H1 (cell line): ENCODE measurements at regions not wholly inside any gene's neighbourhood (a gene's known extent, or its start where the extent isn't known, plus 50 kb on each side); places are given as distances from the start of the nearest gene placed in this dataset.

Experiments used
- CTCF ChIA-PET: fragments of 300-600 bp; sonication (Branson Sonifier 250); formaldehyde crosslinking; loops from one replicate; lab custom pipeline; 2021; ENCODE audit not compliant: partially characterized antibody; lab: Charles Lee
- POLR2A ChIA-PET: fragments of 300-600 bp; sonication (Branson Sonifier 250); formaldehyde crosslinking; loops from one replicate; lab custom pipeline; 2021; ENCODE audit warnings: inconsistent platforms; ENCODE audit not compliant: partially characterized antibody; lab: Charles Lee
- DNase-seq, 2 experiments: peaks; one replicate each; pipeline versions ENCODE4 v3.0.0 to v3.0.0-alpha.2; 2010 to 2022; ENCODE audit warnings: low spot score in 2 of 2, low read depth in 1 of 2, mixed read lengths in 1 of 2
- FAIRE-seq: peaks from 2 replicates; lab custom pipeline; 2011; peaks lifted over from hg19 to GRCh38; lab: Jason Lieb, UNC
- H2AFZ ChIP-seq: 2 replicates; pipeline ENCODE4 v1.8.1; 2012; ENCODE audit warnings: low read length, inconsistent platforms
- H2AK5ac ChIP-seq: 2 replicates; pipeline ENCODE4 v1.6.1; 2013; ENCODE audit warnings: low read depth, low read length
- H2BK120ac ChIP-seq: replicated peaks from 2 replicates; pipeline ENCODE3; 2013; ENCODE audit warnings: low read depth, low read length, inconsistent platforms
- H2BK12ac ChIP-seq: 2 replicates; pipeline ENCODE4 v1.6.1; 2013; ENCODE audit warnings: low read depth, low read length
- H2BK15ac ChIP-seq: 2 replicates; pipeline ENCODE4 v1.6.1; 2013; ENCODE audit warnings: low read length
- H2BK20ac ChIP-seq: 2 replicates; pipeline ENCODE4 v1.6.1; 2013; ENCODE audit warnings: low read length
- H2BK5ac ChIP-seq: 2 replicates; pipeline ENCODE4 v1.6.1; 2013; ENCODE audit warnings: low read depth, low read length
- H3K14ac ChIP-seq: 2 replicates; pipeline ENCODE4 v1.6.1; 2013; ENCODE audit warnings: inconsistent platforms; ENCODE audit not compliant: insufficient read length
- H3K18ac ChIP-seq: 2 replicates; pipeline ENCODE4 v1.6.1; 2013; ENCODE audit warnings: low read length; ENCODE audit errors: extremely low read depth
- H3K23ac ChIP-seq: 2 replicates; pipeline ENCODE4 v1.6.1; 2013; ENCODE audit warnings: inconsistent platforms; ENCODE audit not compliant: insufficient read length
- H3K23me2 ChIP-seq: 2 replicates; pipeline ENCODE4 v1.6.1; 2013; ENCODE audit warnings: low read depth, low read length
- H3K27ac ChIP-seq: 2 replicates; pipeline ENCODE4 v1.6.1; 2011; ENCODE audit warnings: low read depth, low read length, inconsistent platforms
- H3K27me3 ChIP-seq, 4 experiments: replicated peaks in 1 of 4; 1 replicate in 1 of 4; 2 replicates in 3 of 4; pipeline versions ENCODE4 v1.6.1 to v1.8.1; 2011 to 2013; ENCODE audit warnings: low read length in 3 of 4, mild to moderate bottlenecking in 3 of 4, inconsistent platforms in 2 of 4, mixed read lengths in 2 of 4, moderate library complexity in 1 of 4; ENCODE audit not compliant: control insufficient read depth in 3 of 4, insufficient read depth in 3 of 4; ENCODE audit errors: extremely low read depth in 1 of 4
- H3K36me3 ChIP-seq, 4 experiments: 2 replicates each; pipeline versions ENCODE4 v1.6.1 to v1.8.1; 2011 to 2013; ENCODE audit warnings: mild to moderate bottlenecking in 4 of 4, low read length in 3 of 4, moderate library complexity in 2 of 4, control low read depth in 1 of 4, inconsistent platforms in 1 of 4; ENCODE audit not compliant: insufficient read depth in 4 of 4, control insufficient read depth in 2 of 4
- H3K4ac ChIP-seq: replicated peaks from 2 replicates; pipeline ENCODE3; 2013; ENCODE audit warnings: low read length, low read depth, mixed read lengths, inconsistent platforms; ENCODE audit not compliant: insufficient read length
- H3K4me1 ChIP-seq, 4 experiments: replicated peaks in 1 of 4; 1 replicate in 1 of 4; 2 replicates in 3 of 4; pipeline versions ENCODE4 v1.6.1 to v1.8.1; 2011 to 2013; ENCODE audit warnings: low read length in 3 of 4, inconsistent platforms in 2 of 4, mixed read lengths in 1 of 4; ENCODE audit not compliant: insufficient read depth in 4 of 4, control insufficient read depth in 3 of 4
- H3K4me2 ChIP-seq, 2 experiments: 2 replicates each; pipeline versions ENCODE4 v1.6.1 to v1.8.1; 2011 to 2013; ENCODE audit warnings: low read depth in 2 of 2, low read length in 2 of 2, control low read depth in 1 of 2, inconsistent platforms in 1 of 2, mild to moderate bottlenecking in 1 of 2; ENCODE audit not compliant: insufficient read depth in 1 of 2
- H3K4me3 ChIP-seq, 4 experiments: fragments of 200-600, 300-600 bp in 1 of 4; sonication (generic), shearing (Covaris generic), sonication (Bioruptor Twin) in 1 of 4; 2 replicates each; pipeline versions ENCODE4 v1.5.1 to v1.8.1; 2011 to 2016; ENCODE audit warnings: low read length in 4 of 4, low read depth in 3 of 4, control low read depth in 2 of 4, inconsistent platforms in 2 of 4, mild to moderate bottlenecking in 2 of 4, mixed read lengths in 1 of 4, moderate library complexity in 1 of 4; ENCODE audit not compliant: insufficient read depth in 2 of 4; ENCODE audit errors: extremely low read depth in 1 of 4
- H3K56ac ChIP-seq: replicated peaks from 2 replicates; pipeline ENCODE3; 2013; ENCODE audit warnings: low read depth, mild to moderate bottlenecking, mixed read lengths, low read length, inconsistent platforms; ENCODE audit not compliant: insufficient read length
- H3K79me1 ChIP-seq: 2 replicates; pipeline ENCODE4 v1.6.1; 2013; ENCODE audit warnings: low read depth, low read length, control low read depth
- H3K79me2 ChIP-seq, 2 experiments: 2 replicates each; pipeline versions ENCODE4 v1.6.1 to v1.8.1; 2012 to 2013; ENCODE audit warnings: low read length in 2 of 2, mild to moderate bottlenecking in 2 of 2, inconsistent platforms in 1 of 2; ENCODE audit not compliant: insufficient read depth in 2 of 2, control insufficient read depth in 1 of 2
- H3K9ac ChIP-seq, 4 experiments: replicated peaks in 1 of 4; 1 replicate in 1 of 4; 2 replicates in 3 of 4; pipeline versions ENCODE4 v1.6.1 to v1.8.1; 2011 to 2013; ENCODE audit warnings: low read depth in 3 of 4, low read length in 3 of 4, control low read depth in 2 of 4, mild to moderate bottlenecking in 2 of 4, moderate library complexity in 2 of 4, inconsistent platforms in 1 of 4; ENCODE audit errors: extremely low read depth in 1 of 4
- H3K9me3 ChIP-seq, 2 experiments: 2 replicates each; pipeline versions ENCODE4 v1.6.1 to v1.8.1; 2012 to 2013; ENCODE audit warnings: mild to moderate bottlenecking in 2 of 2, moderate library complexity in 2 of 2, control low read depth in 1 of 2, inconsistent platforms in 1 of 2, low read depth in 1 of 2, low read length in 1 of 2, mixed read lengths in 1 of 2; ENCODE audit not compliant: insufficient read depth in 2 of 2
- H4K20me1 ChIP-seq, 2 experiments: replicated peaks in 1 of 2; 2 replicates each; pipeline versions ENCODE3 to v1.8.1; 2011 to 2013; ENCODE audit warnings: inconsistent platforms in 2 of 2, low read length in 2 of 2, mild to moderate bottlenecking in 1 of 2; ENCODE audit not compliant: insufficient read depth in 2 of 2, control insufficient read depth in 1 of 2
- H4K5ac ChIP-seq: 2 replicates; pipeline ENCODE4 v1.6.1; 2013; ENCODE audit warnings: low read length, low read depth, mixed read lengths, inconsistent platforms; ENCODE audit not compliant: insufficient read length
- H4K8ac ChIP-seq: 2 replicates; pipeline ENCODE4 v1.8.0; 2013; ENCODE audit warnings: mild to moderate bottlenecking, moderate library complexity, low read length, inconsistent platforms; ENCODE audit not compliant: insufficient read depth; ENCODE audit errors: extremely low read depth
- H4K91ac ChIP-seq: replicated peaks from 2 replicates; pipeline ENCODE3; 2013; ENCODE audit warnings: low read length, mixed read lengths, inconsistent platforms; ENCODE audit not compliant: insufficient read length
- KDM4A ChIP-seq: IDR thresholded peaks from one replicate; pipeline ENCODE4 v1.7.1; 2012; ENCODE audit warnings: low read depth, mild to moderate bottlenecking, moderate library complexity, low read length, inconsistent platforms; ENCODE audit not compliant: severe bottlenecking
- SP1 ChIP-seq: IDR thresholded peaks from 2 replicates; pipeline ENCODE4 v1.6.1; 2011; ENCODE audit warnings: low read depth, low read length
- WGBS, 2 experiments: shearing (Covaris generic) in 1 of 2; methylation state at CpG; one replicate each; pipeline versions ENCODE4 v1.1.6 to v1.1.7; 2013 to 2015; ENCODE audit warnings: low lambda C conversion rate in 2 of 2, mixed read lengths in 2 of 2, inconsistent platforms in 1 of 2, low coverage in 1 of 2, missing lambda C conversion rate in 1 of 2; ENCODE audit not compliant: insufficient replicate concordance in 2 of 2, insufficient coverage in 1 of 2, insufficient read length in 1 of 2; ENCODE audit errors: extremely low coverage in 1 of 2, missing lambda C conversion rate in 1 of 2; 5-methylcytosine and 5-hydroxymethylcytosine counted together

- H2BK12ac ChIP-seq = no peak overlapping the region
- H3K79me2 ChIP-seq = no peaks in the 10 kb centered on the region
- H2BK120ac ChIP-seq = no peak overlapping the region
- H3K9me3 ChIP-seq = no peaks in the 10 kb centered on the region
- no peak overlapping the region for H3K9ac ChIP-seq
- no peak overlapping the region for H4K5ac ChIP-seq
- H2BK15ac ChIP-seq = no peak overlapping the region
- no peak overlapping the region for H4K8ac ChIP-seq
- no peak overlapping the region for H4K91ac ChIP-seq
- no peak overlapping the region for H3K14ac ChIP-seq
- ChIA-PET CTCF (interaction anchor here (0.6 to 1.1 kb wide), 3 partner anchors 9 to 216 kb away, joined by 3 to 4 read pairs (median 3); no protein-coding TSS in a partner anchor), POLR2A (no interaction called here)
- no peak overlapping the region for H2AK5ac ChIP-seq
- no peak overlapping the region for H3K27ac ChIP-seq
- no peaks in the 10 kb centered on the region for H3K79me1 ChIP-seq
- no peaks in the 10 kb centered on the region for H3K27me3 ChIP-seq
- H3K4me1 ChIP-seq = no peaks in the 10 kb centered on the region
- H3K4me3 ChIP-seq = no peak overlapping the region
- H2BK5ac ChIP-seq = no peak overlapping the region
- no peaks in the 10 kb centered on the region for H4K20me1 ChIP-seq
- WGBS, 2 experiments = 67% methylated on average over 4 of the region's 4 CpGs; no CpG with 5 or more reads in 1 of the 2 experiments
- no peak overlapping the region for H2BK20ac ChIP-seq
- FAIRE-seq (no peak), DNase-seq (no peak)
- no peak overlapping the region for H3K56ac ChIP-seq
- no peaks in the 10 kb centered on the region for H3K36me3 ChIP-seq
- H3K4me2 ChIP-seq = no peak overlapping the region
- H3K4ac ChIP-seq = no peak overlapping the region
- no peak overlapping the region for H3K18ac ChIP-seq
- TF ChIP-seq KDM4A = no peak
- no peak for TF ChIP-seq SP1
- no peak overlapping the region for H3K23ac ChIP-seq
- no peaks in the 10 kb centered on the region for H3K23me2 ChIP-seq
- no peak overlapping the region for H2AFZ ChIP-seq
Measured at GRCh38 chr5:167460449-167461020, 830.9 kb upstream of the WWC1 start.
